Esophagus squamous epithelium (tissue), 5 donors: ENCODE measurements at regions not wholly inside any gene's neighbourhood (a gene's known extent, or its start where the extent isn't known, plus 50 kb on each side); places are given as distances from the start of the nearest gene placed in this dataset.

ENCODE experiments used
- DNase-seq: peaks from one replicate; lab custom pipeline; 2025; lab: John Stamatoyannopoulos, UW
- H3K27ac ChIP-seq, 4 donors: fragments of 200-600 bp; sonication (generic); one replicate each; pipeline ENCODE4 v1.5.1; 2016 to 2019; ENCODE audit warnings: mild to moderate bottlenecking in 1 of 4
- H3K27me3 ChIP-seq, 4 donors: fragments of 200-600 bp; sonication (generic); 1 replicate in 3 of 4; 2 replicates in 1 of 4; pipeline versions ENCODE4 v1.5.1 to v1.6.0; 2017 to 2021; ENCODE audit warnings: antibody characterized with exemption in 1 of 4
- H3K36me3 ChIP-seq, 3 donors: fragments of 200-600 bp; sonication (generic); one replicate each; pipeline ENCODE4 v1.5.1; 2016 to 2019
- H3K4me1 ChIP-seq, 3 donors: fragments of 200-600 bp; sonication (generic); one replicate each; pipeline ENCODE4 v1.5.1; 2017 to 2019
- H3K4me3 ChIP-seq, 4 donors: fragments of 200-600 bp; sonication (generic); 1 replicate in 3 of 4; 2 replicates in 1 of 4; pipeline ENCODE4 v1.5.1; 2016 to 2019; ENCODE audit warnings: mild to moderate bottlenecking in 2 of 4, moderate library complexity in 1 of 4
- H3K9me3 ChIP-seq, 3 donors: fragments of 200-600 bp; sonication (generic); one replicate each; pipeline ENCODE4 v1.5.1; 2016 to 2019
- CTCF ChIP-seq, 6 experiments: fragments of 450-650 bp in 4 of 6; fragments of 200-600 bp in 2 of 6; sonication (generic) in 2 of 6; IDR thresholded peaks; one replicate each; pipeline ENCODE4 v1.5.1; 2016 to 2019; ENCODE audit warnings: antibody characterized with exemption in 6 of 6, mild to moderate bottlenecking in 4 of 6, moderate library complexity in 4 of 6
- POLR2A ChIP-seq, 4 donors: fragments of 450-650 bp; IDR thresholded peaks; one replicate each; pipeline ENCODE4 v1.6.1; 2017; ENCODE audit warnings: antibody characterized with exemption in 4 of 4, mild to moderate bottlenecking in 4 of 4, moderate library complexity in 3 of 4
- WGBS, 2 donors: methylation state at CpG; one replicate each; pipeline ENCODE4 v1.1.5; 2018; 5-methylcytosine and 5-hydroxymethylcytosine counted together
- intact Hi-C: fragments of 100-400 bp; cut with DNase I; formaldehyde crosslinking; loops from one replicate; pipeline ENCODE4 v1.15.0; 2022
- donor health status: DM: yes; HTN: yes; CAD: no.

GRCh38 chr2:58957188-58957840 lies 716.2 kb upstream of the FANCL start:
- intact Hi-C loops, result no loop called here
- TF ChIP-seq POLR2A (IDR thresholded peaks at IDR 0.05) (no peak), CTCF (IDR thresholded peaks at IDR 0.05) (no peak)
- 43 to 47% methylated on average over 4 of the region's 4 CpGs for WGBS, 2 donors
- Histone ChIP-seq H3K27ac (no peak overlapping the region), H3K9me3 (no peaks in the 10 kb centered on the region), H3K36me3 (no peaks in the 10 kb centered on the region), H3K27me3 (no peaks in the 10 kb centered on the region), H3K4me3 (no peak overlapping the region), H3K4me1 (no peaks in the 10 kb centered on the region)
- no peak for DNase-seq

- WGBS, 2 donors, result 43 to 64% methylated on average over 11 of the region's 11 CpGs
- Histone ChIP-seq H3K27me3 (peaks cover 0 to 11% (median 0%) of the 10 kb centered on the region in 4 donors), H3K27ac (no peak overlapping the region), H3K9me3 (no peaks in the 10 kb centered on the region), H3K36me3 (no peaks in the 10 kb centered on the region), H3K4me1 (no peaks in the 10 kb centered on the region), H3K4me3 (no peak overlapping the region)
- intact Hi-C loops, result no loop called here
- no peak for TF ChIP-seq CTCF (IDR thresholded peaks at IDR 0.05)
- no peak for TF ChIP-seq POLR2A (IDR thresholded peaks at IDR 0.05)
- DNase-seq, result no peak
These were observed 713.8 kb upstream of the FANCL start for GRCh38 chr2:58954880-58955385.

GRCh38 chr2:58951722-58952121 lies 710.6 kb upstream of the FANCL start:
- intact Hi-C loops, result no loop called here
- 63 to 77% methylated on average over 3 of the region's 3 CpGs for WGBS, 2 donors

GRCh38 chr2:58950795-58951462 lies 709.8 kb upstream of the FANCL start:
- Histone ChIP-seq H3K27me3 (peaks cover 0 to 11% (median 0%) of the 10 kb centered on the region in 4 donors), H3K27ac (no peak overlapping the region), H3K9me3 (no peaks in the 10 kb centered on the region), H3K36me3 (no peaks in the 10 kb centered on the region), H3K4me3 (no peak overlapping the region), H3K4me1 (no peaks in the 10 kb centered on the region)
- 75 to 79% methylated on average over 4 of the region's 4 CpGs for WGBS, 2 donors
- TF ChIP-seq POLR2A (IDR thresholded peaks at IDR 0.05), result no peak
- TF ChIP-seq CTCF (IDR thresholded peaks at IDR 0.05), result no peak
- DNase-seq, result no peak
- intact Hi-C loops, result no loop called here

More at GRCh38 chr2:58951722-58952121, 710.6 kb upstream of the FANCL start:
- DNase-seq, result no peak
- no peak overlapping the region for H3K27ac ChIP-seq
- H3K36me3 ChIP-seq, result no peaks in the 10 kb centered on the region
- no peak overlapping the region for H3K4me3 ChIP-seq
- H3K27me3 ChIP-seq, result peaks cover 0 to 11% (median 0%) of the 10 kb centered on the region in 4 donors
- no peaks in the 10 kb centered on the region for H3K4me1 ChIP-seq
- no peaks in the 10 kb centered on the region for H3K9me3 ChIP-seq
- TF ChIP-seq POLR2A (IDR thresholded peaks at IDR 0.05) (no peak), CTCF (IDR thresholded peaks at IDR 0.05) (no peak)

- intact Hi-C loops, result no loop called here
- DNase-seq, result no peak
- Histone ChIP-seq H3K4me3 (no peak overlapping the region), H3K36me3 (no peaks in the 10 kb centered on the region), H3K27ac (no peak overlapping the region), H3K27me3 (no peaks in the 10 kb centered on the region), H3K4me1 (no peaks in the 10 kb centered on the region), H3K9me3 (no peaks in the 10 kb centered on the region)
- TF ChIP-seq POLR2A (IDR thresholded peaks at IDR 0.05) (no peak), CTCF (IDR thresholded peaks at IDR 0.05) (no peak)
These were observed 698.3 kb upstream of the FANCL start for GRCh38 chr2:58939388-58939787.
